ENCODE measurements at regions not wholly inside any gene's neighbourhood (a gene's known extent, or its start where the extent isn't known, plus 50 kb on each side); places are given as distances from the start of the nearest gene placed in this dataset.
A peak's percentile ranks its signal among the peaks of the same experiment; 100 is the strongest.
"Not testable (repeated sequence)": the region's sequence is repeated elsewhere in the genome, so short reads cannot be mapped to it uniquely, and the experiment has no call there.

DNA sequence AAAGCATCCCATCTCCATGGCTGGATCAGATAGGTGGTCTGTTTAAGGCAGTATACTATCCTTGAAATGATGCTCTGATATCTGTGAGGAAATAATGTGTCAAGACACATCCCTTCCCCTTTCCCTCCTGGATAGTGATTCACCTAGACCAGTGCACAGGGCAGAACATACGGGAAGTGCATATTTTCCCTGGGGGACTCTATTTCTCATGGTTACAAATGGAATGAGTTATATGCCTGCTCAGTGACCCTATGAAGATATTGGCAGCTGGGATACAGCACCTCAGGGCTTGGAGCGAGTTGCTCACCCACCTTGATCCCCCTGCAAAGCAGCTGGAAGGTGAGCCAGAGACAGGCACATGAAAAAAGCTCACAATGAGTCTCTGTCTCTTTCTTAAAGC lies 67.5 kb upstream of the PRL start:
- H3K27ac ChIP-seq: no peak overlapping the region
- peaks cover 13 to 14% of the 10 kb centered on the region in 2 experiments for H3K4me1 ChIP-seq (ENCODE audit: control insufficient read depth in 1 of 2, insufficient read depth in 1 of 2, low read depth in 1 of 2, low read length in 1 of 2)
- H3K4me3 ChIP-seq (ENCODE audit: low read depth in 1 of 2, low read length in 1 of 2): no peak overlapping the region
- no peaks in the 10 kb centered on the region for H3K9me3 ChIP-seq
- peaks cover 12% of the 10 kb centered on the region for H3K27me3 ChIP-seq
- no peak for TF ChIP-seq CTCF (IDR thresholded peaks at IDR 0.05)
- H3K36me3 ChIP-seq: no peaks in the 10 kb centered on the region

DNA sequence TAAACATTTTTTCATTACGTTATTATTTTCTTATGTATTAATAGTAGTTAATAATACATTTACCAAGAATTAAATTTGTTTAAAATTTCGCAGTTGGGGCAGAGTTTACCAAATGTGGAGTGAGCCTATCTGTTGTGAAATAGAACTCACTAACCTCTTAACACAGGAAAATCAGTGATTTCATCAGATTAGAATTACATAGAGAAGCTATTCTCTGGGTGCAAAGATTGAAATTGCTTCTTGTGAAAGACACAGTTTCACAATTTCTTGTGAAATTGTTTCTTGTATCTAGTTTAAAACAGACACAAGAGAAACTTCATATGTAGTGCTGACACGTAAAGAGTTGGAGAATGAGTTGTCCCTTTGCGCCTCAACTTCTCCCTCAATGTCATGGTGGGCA lies 69.4 kb upstream of the PRL start:
- H3K36me3 ChIP-seq: no peaks in the 10 kb centered on the region
- H3K4me3 ChIP-seq (ENCODE audit: low read depth in 1 of 2, low read length in 1 of 2): no peak overlapping the region
- H3K4me1 ChIP-seq (ENCODE audit: control insufficient read depth in 1 of 2, insufficient read depth in 1 of 2, low read depth in 1 of 2, low read length in 1 of 2): peaks cover 13 to 14% of the 10 kb centered on the region in 2 experiments
- TF ChIP-seq CTCF (IDR thresholded peaks at IDR 0.05): no peak
- H3K9me3 ChIP-seq: no peaks in the 10 kb centered on the region
- H3K27me3 ChIP-seq: peaks cover 12% of the 10 kb centered on the region
- H3K27ac ChIP-seq: peak overlapping the region; percentile 11

DNA sequence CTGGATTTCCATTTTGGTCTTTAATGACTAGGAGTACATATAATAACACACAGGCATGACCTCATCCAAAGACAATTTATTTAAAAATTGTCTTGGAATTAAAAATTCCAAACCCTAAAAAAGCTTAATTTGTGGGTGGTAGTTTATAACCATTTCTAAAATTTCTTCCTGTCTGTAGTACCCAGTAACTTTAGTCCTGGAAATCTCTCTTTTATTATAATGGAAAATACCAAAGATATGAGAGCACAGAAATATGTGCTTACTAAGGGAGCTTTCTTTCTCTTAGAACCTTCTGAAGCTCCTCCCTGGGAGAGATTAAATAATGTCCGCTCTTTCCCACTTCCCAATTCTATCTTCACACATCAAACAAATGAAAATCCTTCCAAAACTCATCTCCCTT lies 70.5 kb upstream of the PRL start:
- Histone ChIP-seq H3K27me3 (peaks cover 12% of the 10 kb centered on the region), H3K4me3 (ENCODE audit: low read depth in 1 of 2, low read length in 1 of 2) (no peak overlapping the region), H3K36me3 (no peaks in the 10 kb centered on the region), H3K4me1 (ENCODE audit: control insufficient read depth in 1 of 2, insufficient read depth in 1 of 2, low read depth in 1 of 2, low read length in 1 of 2) (peaks cover 13 to 14% of the 10 kb centered on the region in 2 experiments), H3K27ac (no peak overlapping the region), H3K9me3 (no peaks in the 10 kb centered on the region)
- no peak for TF ChIP-seq CTCF (IDR thresholded peaks at IDR 0.05)

- no peaks in the 10 kb centered on the region for H3K36me3 ChIP-seq
- H3K4me1 ChIP-seq (ENCODE audit: control insufficient read depth in 1 of 2, insufficient read depth in 1 of 2, low read depth in 1 of 2, low read length in 1 of 2): peaks cover 13 to 14% of the 10 kb centered on the region in 2 experiments
- TF ChIP-seq CTCF (IDR thresholded peaks at IDR 0.05): no peak
- peaks cover 12% of the 10 kb centered on the region for H3K27me3 ChIP-seq
- H3K27ac ChIP-seq: no peak overlapping the region
- no peaks in the 10 kb centered on the region for H3K9me3 ChIP-seq
- no peak overlapping the region for H3K4me3 ChIP-seq (ENCODE audit: low read depth in 1 of 2, low read length in 1 of 2)
Observed at GRCh38 chr6:22368794-22369193, 72.0 kb upstream of the PRL start.

GRCh38 chr6:22372922-22373321 lies 76.1 kb upstream of the PRL start:
- H3K9me3 ChIP-seq: no peaks in the 10 kb centered on the region
- no peaks in the 10 kb centered on the region for H3K4me1 ChIP-seq (ENCODE audit: control insufficient read depth in 1 of 2, insufficient read depth in 1 of 2, low read depth in 1 of 2, low read length in 1 of 2)
- H3K4me3 ChIP-seq (ENCODE audit: low read depth in 1 of 2, low read length in 1 of 2): no peak overlapping the region
- H3K36me3 ChIP-seq: no peaks in the 10 kb centered on the region
- H3K27ac ChIP-seq: no peak overlapping the region
- TF ChIP-seq CTCF (IDR thresholded peaks at IDR 0.05): no peak
- H3K27me3 ChIP-seq: no peaks in the 10 kb centered on the region

- H3K36me3 ChIP-seq; H3K9me3 ChIP-seq; H3K27me3 ChIP-seq; H3K4me3 ChIP-seq (ENCODE audit: low read depth in 1 of 2, low read length in 1 of 2); H3K27ac ChIP-seq; H3K4me1 ChIP-seq (ENCODE audit: control insufficient read depth in 1 of 2, insufficient read depth in 1 of 2, low read depth in 1 of 2, low read length in 1 of 2): not testable (repeated sequence)
Observed at GRCh38 chr6:22374950-22375349, 78.1 kb upstream of the PRL start.

DNA sequence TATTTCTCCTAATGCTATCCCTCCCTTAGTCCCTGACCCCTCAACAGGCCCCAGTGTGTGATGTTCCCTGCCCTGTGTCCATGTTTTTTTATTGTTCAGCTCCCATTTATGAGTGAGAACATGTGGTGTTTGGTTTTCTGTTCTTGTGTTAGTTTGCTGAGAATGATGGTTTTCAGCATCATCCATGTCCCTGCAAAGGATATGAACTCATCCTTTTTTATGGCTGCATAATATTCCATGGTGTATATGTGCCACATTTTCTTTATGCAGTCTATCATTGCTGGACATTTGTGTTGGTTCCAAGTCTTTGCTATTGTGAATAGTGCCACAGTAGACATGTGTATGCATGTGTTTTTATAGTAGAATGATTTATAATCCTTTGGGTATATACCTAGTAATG lies 79.5 kb upstream of the PRL start:
- H3K36me3 ChIP-seq; H3K27me3 ChIP-seq; H3K9me3 ChIP-seq; H3K27ac ChIP-seq; H3K4me1 ChIP-seq (ENCODE audit: control insufficient read depth in 1 of 2, insufficient read depth in 1 of 2, low read depth in 1 of 2, low read length in 1 of 2); H3K4me3 ChIP-seq (ENCODE audit: low read depth in 1 of 2, low read length in 1 of 2): not testable (repeated sequence)

- not testable (repeated sequence) for H3K27ac ChIP-seq; H3K4me1 ChIP-seq (ENCODE audit: control insufficient read depth in 1 of 2, insufficient read depth in 1 of 2, low read depth in 1 of 2, low read length in 1 of 2); H3K9me3 ChIP-seq
Observed at GRCh38 chr6:22378536-22378935, 81.7 kb upstream of the PRL start.

More at GRCh38 chr6:22378536-22378935, 81.7 kb upstream of the PRL start:
- not testable (repeated sequence) for H3K36me3 ChIP-seq; H3K27me3 ChIP-seq; H3K4me3 ChIP-seq (ENCODE audit: low read depth in 1 of 2, low read length in 1 of 2)
